D721Med (cell line): ENCODE measurements at regions not wholly inside any gene's neighbourhood (a gene's known extent, or its start where the extent isn't known, plus 50 kb on each side); places are given as distances from the start of the nearest gene placed in this dataset.
"Not testable (repeated sequence)": the region's sequence is repeated elsewhere in the genome, so short reads cannot be mapped to it uniquely, and the experiment has no call there.

Experiments used
- DNase-seq: peaks from one replicate; pipeline ENCODE4 v3.0.0; 2011; ENCODE audit warnings: low spot score; ENCODE audit not compliant: insufficient read length
- FAIRE-seq: peaks from 2 replicates; lab custom pipeline; 2011; peaks lifted over from hg19 to GRCh38; lab: Jason Lieb, UNC
- CTCF ChIP-seq: IDR thresholded peaks from 2 replicates; pipeline ENCODE4 v1.5.1; 2012; ENCODE audit warnings: mild to moderate bottlenecking, control low read depth; ENCODE audit not compliant: insufficient read depth; ENCODE audit errors: missing control alignments

DNA sequence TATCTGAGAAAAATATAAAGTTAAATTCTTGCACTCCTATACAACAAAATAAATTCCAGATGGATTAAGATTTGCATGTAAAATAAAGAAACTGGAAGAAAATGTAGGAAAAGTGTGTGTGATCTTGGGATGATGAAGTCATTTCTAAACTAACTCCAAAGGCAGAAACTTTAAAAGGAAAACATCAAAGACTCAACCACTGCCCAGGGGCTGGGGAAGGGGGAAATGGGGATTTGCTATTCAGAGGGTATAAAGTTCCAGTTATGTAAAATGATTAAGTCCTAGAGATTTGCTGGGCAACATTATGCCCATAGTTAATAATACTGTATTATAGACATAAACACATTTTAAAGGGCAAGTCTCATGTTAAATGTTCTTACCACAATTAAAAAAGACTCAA lies 254.5 kb downstream of the DEPDC1B start:
- FAIRE-seq (no peak), DNase-seq (no peak)
- no peak for TF ChIP-seq CTCF

DNA sequence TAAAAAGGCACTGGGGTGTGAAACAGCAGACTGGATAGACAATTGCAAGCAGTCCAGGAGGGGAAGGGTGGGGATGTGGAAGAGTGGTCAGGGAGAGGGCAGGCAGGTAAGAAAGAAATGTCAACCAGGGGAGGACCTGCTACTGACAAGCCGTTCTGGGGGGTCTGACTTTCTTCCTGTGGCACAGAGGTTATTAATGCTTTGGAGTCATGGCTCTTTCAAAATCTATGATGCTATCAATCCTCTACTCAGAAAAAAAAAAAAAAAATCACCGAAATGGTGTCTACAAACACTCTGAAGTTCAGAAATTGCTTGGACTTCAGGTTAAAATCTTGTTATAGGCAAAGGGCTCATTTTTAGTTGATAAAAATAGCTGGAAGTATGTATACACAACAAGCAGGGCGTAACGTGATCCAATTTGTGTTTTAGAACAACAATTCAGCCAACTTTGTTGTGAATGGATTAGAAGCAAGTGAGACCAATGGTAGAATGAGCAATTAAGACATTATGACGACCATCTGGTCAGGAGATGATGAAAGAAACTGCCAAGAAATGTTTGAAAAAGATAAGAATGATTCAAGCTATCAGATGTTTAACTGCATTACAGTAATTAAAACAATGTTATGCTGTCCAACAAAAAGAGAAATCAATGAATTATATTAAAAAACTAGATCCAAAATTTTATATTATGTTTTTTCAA lies 255.2 kb downstream of the DEPDC1B start:
- FAIRE-seq (no peak), DNase-seq (no peak)
- TF ChIP-seq CTCF = no peak

GRCh38 chr5:60439552-60439951 lies 260.4 kb downstream of the DEPDC1B start:
- no peak for FAIRE-seq
- no peak for DNase-seq
- no peak for TF ChIP-seq CTCF

GRCh38 chr5:60437308-60437707 lies 262.7 kb downstream of the DEPDC1B start:
- no peak for FAIRE-seq
- no peak for DNase-seq
- TF ChIP-seq CTCF = no peak

- TF ChIP-seq CTCF = no peak
- no peak for DNase-seq
- FAIRE-seq = no peak
Observed at GRCh38 chr5:60436518-60436917, 263.4 kb downstream of the DEPDC1B start.

GRCh38 chr5:60435808-60436207 lies 264.2 kb downstream of the DEPDC1B start:
- TF ChIP-seq CTCF = no peak
- no peak for FAIRE-seq
- no peak for DNase-seq

GRCh38 chr5:60426189-60426588 lies 273.8 kb downstream of the DEPDC1B start:
- DNase-seq, FAIRE-seq: not testable (repeated sequence)

- DNase-seq, FAIRE-seq: not testable (repeated sequence)
Observed at GRCh38 chr5:60420773-60421172, 279.2 kb downstream of the DEPDC1B start.
